ENCODE measurements at regions not wholly inside any gene's neighbourhood (a gene's known extent, or its start where the extent isn't known, plus 50 kb on each side); places are given as distances from the start of the nearest gene placed in this dataset.

DNA sequence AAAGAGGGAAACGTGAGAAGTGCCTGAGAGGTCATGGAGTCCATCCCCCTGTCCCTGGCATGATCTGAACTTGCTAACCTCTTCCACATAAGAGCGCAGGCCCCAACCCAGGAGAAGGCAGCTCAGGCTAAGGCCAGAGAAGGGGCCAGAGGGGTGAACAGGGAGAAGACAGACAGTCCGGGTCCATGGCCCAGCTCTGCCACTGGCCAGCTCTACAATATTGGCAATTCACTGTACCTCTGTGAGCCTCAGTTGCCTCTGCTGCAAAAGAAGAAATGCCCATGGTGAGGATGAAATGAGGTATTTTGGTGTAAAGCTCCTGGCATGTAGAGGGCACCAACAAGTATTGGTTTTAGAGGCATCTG, 72.3 kb downstream of the CAMK2N1 start:
- Histone ChIP-seq H3K56ac (ENCODE audit: insufficient read length, low read depth, low read length) (no peak overlapping the region), H2BK5ac (ENCODE audit: insufficient read length, low read length) (no peak overlapping the region), H4K20me1 (ENCODE audit: control insufficient read depth, insufficient read depth, insufficient read length) (no peaks in the 10 kb centered on the region), H3K23me2 (ENCODE audit: insufficient read length, low read depth, low read length, poor library complexity, severe bottlenecking) (no peaks in the 10 kb centered on the region), H3K9ac (ENCODE audit: extremely low read depth, insufficient read length, low read length) (no peak overlapping the region), H3K79me2 (ENCODE audit: insufficient read depth, low read length) (no peaks in the 10 kb centered on the region), H2BK12ac (ENCODE audit: insufficient read length, low read depth, low read length) (no peak overlapping the region), H3K4ac (ENCODE audit: low read depth, low read length) (no peak overlapping the region), H3K27ac (ENCODE audit: insufficient read length, low read depth, low read length) (no peak overlapping the region), H2BK20ac (ENCODE audit: low read depth, low read length, poor library complexity, severe bottlenecking) (no peak overlapping the region), H2AFZ (ENCODE audit: low read length) (no peak overlapping the region), H3K14ac (ENCODE audit: insufficient read depth, low read length) (no peak overlapping the region; the same call in 1 of the 2 replicates), H3K9me3 (ENCODE audit: control insufficient read depth, low read depth, low read length) (no peaks in the 10 kb centered on the region), H3K27me3 (ENCODE audit: insufficient read depth, low read length) (peaks cover 2% of the 10 kb centered on the region; the same call in 1 of the 2 replicates), H3T11ph (ENCODE audit: low read length) (no peak overlapping the region), H3K4me1 (ENCODE audit: insufficient read depth, low read length) (no peaks in the 10 kb centered on the region), H4K8ac (replicated peaks; ENCODE audit: insufficient read length, low read depth, low read length) (no peak overlapping the region), H2BK120ac (ENCODE audit: low read depth, low read length, poor library complexity, severe bottlenecking) (no peak overlapping the region), H3K79me1 (ENCODE audit: insufficient read depth, low read depth, low read length, poor library complexity, severe bottlenecking) (no peaks in the 10 kb centered on the region), H3K23ac (ENCODE audit: insufficient read length, low read depth, low read length) (no peak overlapping the region), H3K18ac (ENCODE audit: insufficient read length, low read depth, low read length) (no peak overlapping the region), H2BK15ac (ENCODE audit: low read depth, low read length) (no peak overlapping the region), H4K91ac (ENCODE audit: insufficient read length, low read depth, low read length) (no peak overlapping the region), H3K4me2 (ENCODE audit: insufficient read depth, insufficient read length, low read length) (no peak overlapping the region), H2AK5ac (ENCODE audit: insufficient read length, low read length) (no peak overlapping the region), H4K5ac (ENCODE audit: insufficient read length, low read depth, low read length) (no peak overlapping the region)
- no peak for DNase-seq
- no peak overlapping the region; a peak in 1 of 7 replicates for H3K27ac Mint-ChIP-seq
- no peak overlapping the region for H3K4me3 Mint-ChIP-seq
- TF ChIP-seq, protein P1, sequence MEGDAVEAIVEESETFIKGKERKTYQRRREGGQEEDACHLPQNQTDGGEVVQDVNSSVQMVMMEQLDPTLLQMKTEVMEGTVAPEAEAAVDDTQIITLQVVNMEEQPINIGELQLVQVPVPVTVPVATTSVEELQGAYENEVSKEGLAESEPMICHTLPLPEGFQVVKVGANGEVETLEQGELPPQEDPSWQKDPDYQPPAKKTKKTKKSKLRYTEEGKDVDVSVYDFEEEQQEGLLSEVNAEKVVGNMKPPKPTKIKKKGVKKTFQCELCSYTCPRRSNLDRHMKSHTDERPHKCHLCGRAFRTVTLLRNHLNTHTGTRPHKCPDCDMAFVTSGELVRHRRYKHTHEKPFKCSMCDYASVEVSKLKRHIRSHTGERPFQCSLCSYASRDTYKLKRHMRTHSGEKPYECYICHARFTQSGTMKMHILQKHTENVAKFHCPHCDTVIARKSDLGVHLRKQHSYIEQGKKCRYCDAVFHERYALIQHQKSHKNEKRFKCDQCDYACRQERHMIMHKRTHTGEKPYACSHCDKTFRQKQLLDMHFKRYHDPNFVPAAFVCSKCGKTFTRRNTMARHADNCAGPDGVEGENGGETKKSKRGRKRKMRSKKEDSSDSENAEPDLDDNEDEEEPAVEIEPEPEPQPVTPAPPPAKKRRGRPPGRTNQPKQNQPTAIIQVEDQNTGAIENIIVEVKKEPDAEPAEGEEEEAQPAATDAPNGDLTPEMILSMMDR (conservative IDR thresholded peaks at IDR 0.05), result no peak
- H3K36me3 Mint-ChIP-seq (ENCODE audit: insufficient read depth in 1 of 3, low read depth in 3 of 3), result no peaks in the 10 kb centered on the region
- H3K4me1 Mint-ChIP-seq, result peaks cover 0 to 5% of the 10 kb centered on the region in 2 experiments; a peak in 1 of 4 replicates
- H3K9me3 Mint-ChIP-seq, result no peaks in the 10 kb centered on the region
- peaks cover 77% of the 10 kb centered on the region for H3K27me3 Mint-ChIP-seq (ENCODE audit: low read depth)
- WGBS (ENCODE audit: extremely low coverage, insufficient read length, low lambda C conversion rate), result no CpG with 5 or more reads among the region's 3 CpGs

Data from H9 (cell line).